WTC11 (cell line): ENCODE measurements at regions not wholly inside any gene's neighbourhood (a gene's known extent, or its start where the extent isn't known, plus 50 kb on each side); places are given as distances from the start of the nearest gene placed in this dataset.

Experiments
- ATAC-seq: fragments of 200-7000 bp; cut with Tn5 transposase; 2 replicates; pipeline ENCODE4 v1.10.0; 2021; ENCODE audit warnings: mild to moderate bottlenecking, moderate library complexity
- CTCF ChIA-PET: fragments of 300-600 bp; sonication (Branson Sonifier 250); formaldehyde crosslinking; loops from one replicate; lab custom pipeline; 2021; ENCODE audit warnings: antibody characterized with exemption; lab: Charles Lee
- POLR2A ChIA-PET: fragments of 350-600 bp; sonication (Branson Sonifier 250); formaldehyde crosslinking; loops from one replicate; lab custom pipeline; 2021; ENCODE audit warnings: antibody characterized with exemption; lab: Charles Lee
- DNase-seq: peaks from one replicate; pipeline ENCODE4 v3.0.0; 2021; ENCODE audit warnings: low spot score
- H3K27ac Mint-ChIP-seq: 2 replicates; pipeline ENCODE4 v1.8.0; 2021; ENCODE audit warnings: mixed read lengths
- H3K27me3 Mint-ChIP-seq: 2 replicates; pipeline ENCODE4 v1.8.0; 2021; ENCODE audit warnings: low read depth, mild to moderate bottlenecking, moderate library complexity, mixed read lengths
- H3K36me3 Mint-ChIP-seq: 2 replicates; pipeline ENCODE4 v1.8.0; 2021; ENCODE audit warnings: mixed read lengths
- H3K4me1 Mint-ChIP-seq: 2 replicates; pipeline ENCODE4 v1.8.0; 2022; ENCODE audit warnings: mixed read lengths
- H3K4me3 Mint-ChIP-seq: 2 replicates; pipeline ENCODE4 v1.8.0; 2021; ENCODE audit warnings: mild to moderate bottlenecking, moderate library complexity, mixed read lengths
- H3K9me3 Mint-ChIP-seq: 2 replicates; pipeline ENCODE4 v1.8.0; 2021; ENCODE audit warnings: mixed read lengths
- ATF1 ChIP-seq: sonication (generic); formaldehyde crosslinking; IDR thresholded peaks from 2 replicates; pipeline ENCODE4 v1.8.1; 2023; ENCODE audit warnings: mild to moderate bottlenecking, moderate library complexity, missing genetic modification reagents
- ATF3 ChIP-seq: sonication (generic); formaldehyde crosslinking; conservative IDR thresholded peaks from 2 replicates; pipeline ENCODE4 v1.8.1; 2022; ENCODE audit warnings: mild to moderate bottlenecking, missing genetic modification reagents
- CBFB ChIP-seq: sonication (generic); formaldehyde crosslinking; IDR thresholded peaks from 2 replicates; pipeline ENCODE4 v1.8.1; 2022; ENCODE audit warnings: mild to moderate bottlenecking, low read depth, missing genetic modification reagents
- CREB1 ChIP-seq: sonication (generic); formaldehyde crosslinking; IDR thresholded peaks from 2 replicates; pipeline ENCODE4 v1.8.0; 2023; ENCODE audit warnings: mild to moderate bottlenecking, missing genetic modification reagents
- ETV6 ChIP-seq: sonication (generic); formaldehyde crosslinking; IDR thresholded peaks from 2 replicates; pipeline ENCODE4 v1.8.1; 2022; ENCODE audit warnings: mild to moderate bottlenecking, missing genetic modification reagents
- FOXJ3 ChIP-seq: sonication (generic); formaldehyde crosslinking; IDR thresholded peaks from 2 replicates; pipeline ENCODE4 v1.9.0; 2021; ENCODE audit warnings: missing genetic modification reagents, mild to moderate bottlenecking, borderline replicate concordance
- HMGA2 ChIP-seq: fragments of 250-450 bp; sonication (Bioruptor Pico); IDR thresholded peaks from 2 replicates; pipeline ENCODE4 v1.4.0; 2021; ENCODE audit warnings: mild to moderate bottlenecking, moderate library complexity
- NFATC4 ChIP-seq: fragments of 250-450 bp; sonication (Bioruptor Pico); IDR thresholded peaks from 2 replicates; pipeline ENCODE4 v1.9.0; 2021; ENCODE audit warnings: mild to moderate bottlenecking
- NFYB ChIP-seq: sonication (generic); formaldehyde crosslinking; conservative IDR thresholded peaks from 2 replicates; pipeline ENCODE4 v1.8.0; 2022; ENCODE audit warnings: low read depth, missing genetic modification reagents
- PREB ChIP-seq: sonication (generic); formaldehyde crosslinking; IDR thresholded peaks from 2 replicates; pipeline ENCODE4 v1.8.1; 2022; ENCODE audit warnings: mild to moderate bottlenecking, missing genetic modification reagents, moderate library complexity, borderline replicate concordance
- RORB ChIP-seq: fragments of 250-450 bp; sonication (Bioruptor Pico); IDR thresholded peaks from 2 replicates; pipeline ENCODE4 v1.9.0; 2021; ENCODE audit warnings: mild to moderate bottlenecking
- SMAD4 ChIP-seq: sonication (generic); formaldehyde crosslinking; IDR thresholded peaks from 2 replicates; pipeline ENCODE4 v1.8.0; 2022; ENCODE audit warnings: mild to moderate bottlenecking, missing genetic modification reagents
- SP1 ChIP-seq: sonication (generic); formaldehyde crosslinking; conservative IDR thresholded peaks from 2 replicates; pipeline ENCODE4 v1.8.1; 2022; ENCODE audit warnings: missing genetic modification reagents
- TEAD4 ChIP-seq: sonication (generic); formaldehyde crosslinking; IDR thresholded peaks from 2 replicates; pipeline ENCODE4 v1.8.0; 2022; ENCODE audit warnings: mild to moderate bottlenecking, missing genetic modification reagents
- ZNF232 ChIP-seq: sonication (generic); formaldehyde crosslinking; IDR thresholded peaks from 2 replicates; pipeline ENCODE4 v1.8.0; 2022; ENCODE audit warnings: mild to moderate bottlenecking, missing genetic modification reagents
- ZNF263 ChIP-seq: sonication (generic); formaldehyde crosslinking; IDR thresholded peaks from 2 replicates; pipeline ENCODE4 v1.8.1; 2022; ENCODE audit warnings: low read depth, mild to moderate bottlenecking, moderate library complexity, missing genetic modification reagents
- ZNF423 ChIP-seq: fragments of 250-450 bp; sonication (Bioruptor Pico); IDR thresholded peaks from 2 replicates; pipeline ENCODE4 v2.1.2; 2022; ENCODE audit warnings: mild to moderate bottlenecking, moderate library complexity
- ZNF532 ChIP-seq: fragments of 250-450 bp; sonication (Bioruptor Pico); IDR thresholded peaks from 2 replicates; pipeline ENCODE4 v1.9.0; 2021; ENCODE audit warnings: mild to moderate bottlenecking, borderline replicate concordance
- ZNF671 ChIP-seq: fragments of 250-450 bp; sonication (Bioruptor Pico); IDR thresholded peaks from 2 replicates; pipeline ENCODE4 v1.8.0; 2021; ENCODE audit warnings: mild to moderate bottlenecking
- TF ChIP-seq, protein P1 (sequence below): fragments of 250-450 bp; sonication (Bioruptor Pico); IDR thresholded peaks from 2 replicates; pipeline ENCODE4 v1.8.0; 2021; ENCODE audit warnings: mild to moderate bottlenecking
- TF ChIP-seq, protein P2 (sequence below): sonication (generic); formaldehyde crosslinking; IDR thresholded peaks from 2 replicates; pipeline ENCODE4 v1.8.0; 2023; ENCODE audit warnings: missing genetic modification reagents, mild to moderate bottlenecking, borderline replicate concordance
- TF ChIP-seq, protein P3 (sequence below): fragments of 250-450 bp; sonication (Bioruptor Pico); IDR thresholded peaks from 2 replicates; pipeline ENCODE4 v2.1.2; 2022; ENCODE audit warnings: mild to moderate bottlenecking, moderate library complexity

GRCh38 chr6:109314313-109314712, 68.0 kb downstream of the CD164 start (continued):
- TF ChIP-seq ZNF532 (no peak), TEAD4 (CRISPR knock-in tag) (no peak), ETV6 (CRISPR knock-in tag) (no peak), RORB (CRISPR knock-in tag) (no peak), ZNF671 (CRISPR knock-in tag) (no peak), FOXJ3 (CRISPR knock-in tag) (no peak), SP1 (no peak)
- TF ChIP-seq, protein P1, sequence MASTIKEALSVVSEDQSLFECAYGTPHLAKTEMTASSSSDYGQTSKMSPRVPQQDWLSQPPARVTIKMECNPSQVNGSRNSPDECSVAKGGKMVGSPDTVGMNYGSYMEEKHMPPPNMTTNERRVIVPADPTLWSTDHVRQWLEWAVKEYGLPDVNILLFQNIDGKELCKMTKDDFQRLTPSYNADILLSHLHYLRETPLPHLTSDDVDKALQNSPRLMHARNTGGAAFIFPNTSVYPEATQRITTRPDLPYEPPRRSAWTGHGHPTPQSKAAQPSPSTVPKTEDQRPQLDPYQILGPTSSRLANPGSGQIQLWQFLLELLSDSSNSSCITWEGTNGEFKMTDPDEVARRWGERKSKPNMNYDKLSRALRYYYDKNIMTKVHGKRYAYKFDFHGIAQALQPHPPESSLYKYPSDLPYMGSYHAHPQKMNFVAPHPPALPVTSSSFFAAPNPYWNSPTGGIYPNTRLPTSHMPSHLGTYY (CRISPR knock-in tag): no peak

- H3K27me3 Mint-ChIP-seq: no peaks in the 10 kb centered on the region
- no peaks in the 10 kb centered on the region for H3K9me3 Mint-ChIP-seq
- 0 out of 2 replicates have a peak, but pooled peaks cover 4% of the 10 kb centered on the region for H3K4me1 Mint-ChIP-seq
- TF ChIP-seq FOXJ3 (CRISPR knock-in tag): no peak
- TF ChIP-seq, protein P2, sequence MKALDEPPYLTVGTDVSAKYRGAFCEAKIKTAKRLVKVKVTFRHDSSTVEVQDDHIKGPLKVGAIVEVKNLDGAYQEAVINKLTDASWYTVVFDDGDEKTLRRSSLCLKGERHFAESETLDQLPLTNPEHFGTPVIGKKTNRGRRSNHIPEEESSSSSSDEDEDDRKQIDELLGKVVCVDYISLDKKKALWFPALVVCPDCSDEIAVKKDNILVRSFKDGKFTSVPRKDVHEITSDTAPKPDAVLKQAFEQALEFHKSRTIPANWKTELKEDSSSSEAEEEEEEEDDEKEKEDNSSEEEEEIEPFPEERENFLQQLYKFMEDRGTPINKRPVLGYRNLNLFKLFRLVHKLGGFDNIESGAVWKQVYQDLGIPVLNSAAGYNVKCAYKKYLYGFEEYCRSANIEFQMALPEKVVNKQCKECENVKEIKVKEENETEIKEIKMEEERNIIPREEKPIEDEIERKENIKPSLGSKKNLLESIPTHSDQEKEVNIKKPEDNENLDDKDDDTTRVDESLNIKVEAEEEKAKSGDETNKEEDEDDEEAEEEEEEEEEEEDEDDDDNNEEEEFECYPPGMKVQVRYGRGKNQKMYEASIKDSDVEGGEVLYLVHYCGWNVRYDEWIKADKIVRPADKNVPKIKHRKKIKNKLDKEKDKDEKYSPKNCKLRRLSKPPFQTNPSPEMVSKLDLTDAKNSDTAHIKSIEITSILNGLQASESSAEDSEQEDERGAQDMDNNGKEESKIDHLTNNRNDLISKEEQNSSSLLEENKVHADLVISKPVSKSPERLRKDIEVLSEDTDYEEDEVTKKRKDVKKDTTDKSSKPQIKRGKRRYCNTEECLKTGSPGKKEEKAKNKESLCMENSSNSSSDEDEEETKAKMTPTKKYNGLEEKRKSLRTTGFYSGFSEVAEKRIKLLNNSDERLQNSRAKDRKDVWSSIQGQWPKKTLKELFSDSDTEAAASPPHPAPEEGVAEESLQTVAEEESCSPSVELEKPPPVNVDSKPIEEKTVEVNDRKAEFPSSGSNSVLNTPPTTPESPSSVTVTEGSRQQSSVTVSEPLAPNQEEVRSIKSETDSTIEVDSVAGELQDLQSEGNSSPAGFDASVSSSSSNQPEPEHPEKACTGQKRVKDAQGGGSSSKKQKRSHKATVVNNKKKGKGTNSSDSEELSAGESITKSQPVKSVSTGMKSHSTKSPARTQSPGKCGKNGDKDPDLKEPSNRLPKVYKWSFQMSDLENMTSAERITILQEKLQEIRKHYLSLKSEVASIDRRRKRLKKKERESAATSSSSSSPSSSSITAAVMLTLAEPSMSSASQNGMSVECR (CRISPR knock-in tag): no peak
- TF ChIP-seq, protein P1 (CRISPR knock-in tag): no peak
- TF ChIP-seq ZNF423: no peak
- TF ChIP-seq HMGA2 (CRISPR knock-in tag): no peak
- TF ChIP-seq PREB (CRISPR knock-in tag): no peak
- no peak for TF ChIP-seq SP1
- TF ChIP-seq NFYB (CRISPR knock-in tag): no peak
- TF ChIP-seq, protein P3, sequence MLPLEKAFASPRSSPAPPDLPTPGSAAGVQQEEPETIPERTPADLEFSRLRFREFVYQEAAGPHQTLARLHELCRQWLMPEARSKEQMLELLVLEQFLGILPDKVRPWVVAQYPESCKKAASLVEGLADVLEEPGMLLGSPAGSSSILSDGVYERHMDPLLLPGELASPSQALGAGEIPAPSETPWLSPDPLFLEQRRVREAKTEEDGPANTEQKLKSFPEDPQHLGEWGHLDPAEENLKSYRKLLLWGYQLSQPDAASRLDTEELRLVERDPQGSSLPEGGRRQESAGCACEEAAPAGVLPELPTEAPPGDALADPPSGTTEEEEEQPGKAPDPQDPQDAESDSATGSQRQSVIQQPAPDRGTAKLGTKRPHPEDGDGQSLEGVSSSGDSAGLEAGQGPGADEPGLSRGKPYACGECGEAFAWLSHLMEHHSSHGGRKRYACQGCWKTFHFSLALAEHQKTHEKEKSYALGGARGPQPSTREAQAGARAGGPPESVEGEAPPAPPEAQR (CRISPR knock-in tag): no peak
- no peak for TF ChIP-seq SMAD4
- TF ChIP-seq CREB1 (CRISPR knock-in tag): no peak
- TF ChIP-seq ETV6 (CRISPR knock-in tag): no peak
- TF ChIP-seq NFATC4 (CRISPR knock-in tag): no peak
- no peak for TF ChIP-seq CBFB (CRISPR knock-in tag)
- TF ChIP-seq ZNF232 (CRISPR knock-in tag): no peak
- TF ChIP-seq ATF1: no peak
- no peak for TF ChIP-seq ZNF263 (CRISPR knock-in tag)
- no peak for TF ChIP-seq ATF3 (CRISPR knock-in tag)
- TF ChIP-seq, all 79 proteins: peak for 0
- Mint-ChIP-seq H3K36me3 (no peaks in the 10 kb centered on the region), H3K4me3 (no peak overlapping the region), H3K27ac (no peak overlapping the region)
- CTCF ChIA-PET: no interaction called here
- ATAC-seq (no peak), DNase-seq (no peak)
- POLR2A ChIA-PET: no interaction called here
These were observed 69.1 kb downstream of the CD164 start for GRCh38 chr6:109313139-109313538.
